IgD-negative memory B cell (primary cell): ENCODE measurements at regions not wholly inside any gene's neighbourhood (a gene's known extent, or its start where the extent isn't known, plus 50 kb on each side); places are given as distances from the start of the nearest gene placed in this dataset.
"Not testable (repeated sequence)": the region's sequence is repeated elsewhere in the genome, so short reads cannot be mapped to it uniquely, and the experiment has no call there.

ENCODE experiments used
- H3K27ac Mint-ChIP-seq, 3 donors: one replicate each; pipeline ENCODE4 v1.8.0; 2020 to 2022; ENCODE audit warnings: mild to moderate bottlenecking in 3 of 3, mixed read lengths in 3 of 3, moderate library complexity in 1 of 3
- H3K27me3 Mint-ChIP-seq: one replicate; pipeline ENCODE4 v1.8.0; 2021; ENCODE audit warnings: mixed read lengths
- H3K36me3 Mint-ChIP-seq: one replicate; pipeline ENCODE4 v1.8.0; 2020; ENCODE audit warnings: mild to moderate bottlenecking, mixed read lengths
- H3K4me1 Mint-ChIP-seq, 3 donors: one replicate each; pipeline ENCODE4 v1.8.0; 2020 to 2022; ENCODE audit warnings: mixed read lengths in 3 of 3, mild to moderate bottlenecking in 1 of 3
- H3K4me3 Mint-ChIP-seq, 4 donors: one replicate each; pipeline ENCODE4 v1.8.0; 2020 to 2022; ENCODE audit warnings: mild to moderate bottlenecking in 4 of 4, mixed read lengths in 4 of 4, moderate library complexity in 3 of 4
- H3K9me3 Mint-ChIP-seq, 3 donors: one replicate each; pipeline ENCODE4 v1.8.0; 2020 to 2021; ENCODE audit warnings: mixed read lengths in 3 of 3, mild to moderate bottlenecking in 1 of 3

- peaks cover 0 to 3% (median 0%) of the 10 kb centered on the region in 3 donors for H3K4me1 Mint-ChIP-seq
- H3K36me3 Mint-ChIP-seq, result no peaks in the 10 kb centered on the region
- H3K4me3 Mint-ChIP-seq, result no peak overlapping the region
- peaks cover 3 to 5% (median 5%) of the 10 kb centered on the region in 3 donors for H3K9me3 Mint-ChIP-seq
- H3K27me3 Mint-ChIP-seq, result peaks cover 1% of the 10 kb centered on the region
- no peak overlapping the region for H3K27ac Mint-ChIP-seq
Measured at GRCh38 chrX:2162695-2163094, 338.1 kb downstream of the DHRSX start.

DNA sequence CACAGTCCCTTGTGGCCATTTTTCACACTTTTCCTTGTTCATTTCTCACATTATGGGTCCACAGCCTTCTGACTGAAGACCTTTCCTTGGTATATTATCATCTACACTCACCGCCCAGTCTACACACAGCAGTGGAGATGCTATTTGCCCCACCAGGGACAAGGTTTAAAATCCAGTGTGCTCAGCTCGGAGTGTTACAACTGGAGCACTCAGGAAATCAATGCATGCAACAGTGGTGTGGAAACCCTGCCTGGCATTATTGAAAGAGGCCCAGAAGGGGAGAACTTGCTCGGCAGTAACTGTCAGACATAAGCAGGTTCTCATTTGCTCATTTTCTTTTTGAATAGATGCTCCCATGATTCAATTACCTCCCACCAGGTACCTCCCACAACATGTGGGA lies 340.9 kb downstream of the DHRSX start:
- Mint-ChIP-seq H3K4me3 (no peak overlapping the region), H3K4me1 (peaks cover 0 to 3% (median 0%) of the 10 kb centered on the region in 3 donors), H3K27me3 (peaks cover 3% of the 10 kb centered on the region), H3K9me3 (peaks cover 5 to 7% (median 6%) of the 10 kb centered on the region in 3 donors), H3K27ac (no peak overlapping the region), H3K36me3 (no peaks in the 10 kb centered on the region)

DNA sequence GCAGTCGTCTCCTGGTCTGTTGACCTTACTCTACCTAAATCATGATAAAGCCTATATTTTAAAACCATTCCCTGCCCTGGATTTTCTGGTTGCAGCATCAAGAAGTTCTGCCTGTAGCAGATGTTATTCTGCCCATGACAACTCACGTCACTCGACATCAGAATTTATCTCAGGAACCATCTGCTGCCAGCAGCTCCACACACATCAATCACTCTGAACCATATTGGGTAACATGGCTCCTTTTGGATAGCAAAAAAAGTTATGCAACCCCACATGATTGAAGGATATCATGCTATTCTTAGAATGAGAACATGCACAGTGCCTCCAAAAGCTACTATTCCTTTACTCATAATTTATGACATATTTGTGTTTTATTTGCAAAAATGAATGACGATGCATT lies 341.4 kb downstream of the DHRSX start:
- Mint-ChIP-seq H3K4me3 (no peak overlapping the region), H3K36me3 (no peaks in the 10 kb centered on the region)

DNA sequence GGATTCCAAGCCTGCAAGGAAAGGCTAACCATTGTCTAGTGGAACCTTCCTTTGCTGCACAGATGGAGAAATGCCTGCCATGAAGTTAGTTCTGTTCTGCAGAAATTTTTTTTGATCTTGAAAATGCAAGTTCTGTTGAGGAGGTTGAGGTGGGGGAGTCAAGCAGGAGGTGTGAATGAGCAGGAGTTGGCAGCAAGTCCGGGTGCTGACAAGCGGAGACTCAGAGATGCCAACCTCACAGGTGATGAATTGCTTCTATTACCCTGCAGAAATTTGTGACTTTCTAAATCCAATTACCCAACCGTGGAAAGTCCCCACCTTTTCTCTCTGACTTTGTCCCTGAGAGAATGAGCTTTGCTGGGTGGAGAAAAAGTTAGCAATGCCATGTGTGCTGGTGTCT lies 350.1 kb downstream of the DHRSX start:
- H3K9me3 Mint-ChIP-seq, result peaks cover 10 to 32% (median 25%) of the 10 kb centered on the region in 3 donors
- no peak overlapping the region for H3K4me3 Mint-ChIP-seq
- H3K36me3 Mint-ChIP-seq, result peaks cover 3% of the 10 kb centered on the region
- H3K27me3 Mint-ChIP-seq, result peaks cover 8% of the 10 kb centered on the region
- no peaks in the 10 kb centered on the region for H3K4me1 Mint-ChIP-seq
- no peak overlapping the region for H3K27ac Mint-ChIP-seq

More for the DNA sequence above, 341.4 kb downstream of the DHRSX start:
- Mint-ChIP-seq H3K27ac (no peak overlapping the region), H3K9me3 (peaks cover 5 to 7% (median 6%) of the 10 kb centered on the region in 3 donors), H3K4me1 (peaks cover 0 to 3% (median 0%) of the 10 kb centered on the region in 3 donors), H3K27me3 (peaks cover 6% of the 10 kb centered on the region)

DNA sequence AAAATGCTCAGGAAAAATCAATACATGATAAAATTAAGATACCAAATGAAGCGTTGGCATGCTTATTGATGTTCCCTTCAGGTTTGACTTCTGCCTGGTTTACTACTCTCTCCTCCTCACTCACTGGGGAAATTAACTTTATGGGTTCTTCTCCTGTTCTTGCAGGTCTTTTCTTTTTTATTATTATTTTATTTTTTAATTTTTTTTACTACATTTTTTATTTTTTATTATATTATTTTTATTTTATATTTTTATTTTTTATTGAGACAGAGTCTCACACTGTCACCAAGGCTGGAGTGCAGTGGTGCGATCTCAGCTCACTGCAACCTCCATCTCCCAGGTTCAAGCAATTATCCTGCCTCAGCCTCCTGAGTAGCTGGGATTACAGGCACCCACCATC lies 350.8 kb downstream of the DHRSX start:
- not testable (repeated sequence) for H3K36me3 Mint-ChIP-seq, H3K27ac Mint-ChIP-seq, H3K4me1 Mint-ChIP-seq, H3K27me3 Mint-ChIP-seq, H3K4me3 Mint-ChIP-seq
- peaks cover 9 to 32% (median 24%) of the 10 kb centered on the region in 3 donors for H3K9me3 Mint-ChIP-seq

DNA sequence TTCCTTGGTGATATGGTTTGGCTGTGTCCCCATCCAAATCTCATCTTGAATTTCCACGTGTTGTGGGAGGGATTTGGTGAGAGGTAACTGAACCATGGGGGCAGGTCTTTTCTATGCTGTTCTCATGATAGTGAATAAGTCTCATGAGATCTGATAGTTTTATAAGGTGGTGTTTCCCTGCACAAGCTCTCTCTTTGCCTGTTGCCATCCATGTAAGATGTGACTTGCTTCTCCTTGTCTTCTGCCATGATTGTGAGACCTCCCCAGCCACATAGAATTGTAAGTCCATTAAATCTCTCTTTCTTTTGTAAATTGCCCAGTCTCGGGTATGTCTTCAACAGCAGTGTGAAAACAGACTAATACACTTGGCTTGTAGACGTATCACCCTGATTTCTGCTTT lies 351.7 kb downstream of the DHRSX start:
- not testable (repeated sequence) for H3K4me1 Mint-ChIP-seq, H3K27ac Mint-ChIP-seq, H3K36me3 Mint-ChIP-seq, H3K27me3 Mint-ChIP-seq
- Mint-ChIP-seq H3K4me3 (peak overlapping the region in 1 of 4 donors; percentile 36), H3K9me3 (peaks cover 10 to 32% (median 25%) of the 10 kb centered on the region in 3 donors)

GRCh38 chrX:2147928-2148327 lies 352.8 kb downstream of the DHRSX start:
- H3K27me3 Mint-ChIP-seq, result peaks cover 5% of the 10 kb centered on the region
- peaks cover 3% of the 10 kb centered on the region for H3K36me3 Mint-ChIP-seq
- H3K4me3 Mint-ChIP-seq, result no peak overlapping the region
- no peaks in the 10 kb centered on the region for H3K4me1 Mint-ChIP-seq
- H3K27ac Mint-ChIP-seq, result no peak overlapping the region
- H3K9me3 Mint-ChIP-seq, result peaks cover 12 to 32% (median 25%) of the 10 kb centered on the region in 3 donors

GRCh38 chrX:2145692-2146367 lies 354.9 kb downstream of the DHRSX start:
- H3K27me3 Mint-ChIP-seq, result peaks cover 5% of the 10 kb centered on the region
- no peaks in the 10 kb centered on the region for H3K36me3 Mint-ChIP-seq
- H3K27ac Mint-ChIP-seq, result no peak overlapping the region
- peaks cover 11 to 39% (median 19%) of the 10 kb centered on the region in 3 donors for H3K9me3 Mint-ChIP-seq
- H3K4me3 Mint-ChIP-seq, result peak overlapping the region in 1 of 4 donors; percentile 0
- H3K4me1 Mint-ChIP-seq, result no peaks in the 10 kb centered on the region

DNA sequence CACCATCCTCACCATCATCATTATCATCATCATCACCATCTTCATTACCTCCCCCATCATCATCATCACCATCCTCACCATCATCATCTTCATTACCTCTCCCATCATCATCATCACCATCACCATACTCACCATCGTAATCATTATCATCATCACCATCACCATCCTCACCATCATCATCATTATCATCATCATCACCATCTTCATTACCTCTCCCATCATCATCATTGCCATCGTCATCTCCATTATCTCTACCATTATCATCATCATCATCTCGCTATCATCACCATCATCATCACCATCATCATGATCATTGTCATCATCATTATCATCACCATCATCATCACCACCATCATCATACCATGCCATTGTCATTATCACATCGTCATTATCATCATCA lies 362.9 kb downstream of the DHRSX start:
- Mint-ChIP-seq H3K27me3 (no peaks in the 10 kb centered on the region), H3K36me3 (no peaks in the 10 kb centered on the region), H3K9me3 (peaks cover 5 to 19% (median 6%) of the 10 kb centered on the region in 3 donors), H3K4me1 (no peaks in the 10 kb centered on the region), H3K4me3 (no peak overlapping the region), H3K27ac (no peak overlapping the region)

- H3K36me3 Mint-ChIP-seq, result no peaks in the 10 kb centered on the region
- no peaks in the 10 kb centered on the region for H3K27me3 Mint-ChIP-seq
- H3K4me1 Mint-ChIP-seq, result no peaks in the 10 kb centered on the region
- H3K27ac Mint-ChIP-seq, result no peak overlapping the region
- peaks cover 5 to 16% (median 6%) of the 10 kb centered on the region in 3 donors for H3K9me3 Mint-ChIP-seq
- H3K4me3 Mint-ChIP-seq, result no peak overlapping the region
Measured at GRCh38 chrX:2136848-2137247, 363.9 kb downstream of the DHRSX start.

- Mint-ChIP-seq H3K27me3 (no peaks in the 10 kb centered on the region), H3K36me3 (no peaks in the 10 kb centered on the region), H3K9me3 (peaks cover 0 to 6% (median 4%) of the 10 kb centered on the region in 3 donors), H3K4me1 (no peaks in the 10 kb centered on the region), H3K27ac (no peak overlapping the region), H3K4me3 (no peak overlapping the region)
Measured at GRCh38 chrX:2135421-2135820, 365.4 kb downstream of the DHRSX start.

DNA sequence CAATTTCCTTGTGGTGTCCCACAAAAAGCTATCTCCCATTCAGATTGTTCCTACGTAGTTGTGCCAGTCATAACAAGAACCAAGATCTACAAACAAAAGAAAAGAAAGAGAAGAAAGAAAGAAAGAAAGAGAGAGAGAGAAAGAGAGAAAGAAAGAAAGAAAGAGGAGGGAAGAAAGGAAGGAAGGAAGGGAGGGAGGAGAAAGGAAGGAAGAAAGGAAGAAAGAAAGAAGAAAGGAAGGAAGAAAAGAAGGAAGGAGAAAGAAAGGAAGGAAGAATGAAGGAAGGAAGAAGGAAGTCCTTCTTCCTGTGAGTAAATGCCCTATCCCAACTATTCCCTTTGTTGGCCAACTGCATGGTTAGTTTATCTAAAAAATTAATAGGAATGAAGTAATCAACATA lies 366.0 kb downstream of the DHRSX start:
- Mint-ChIP-seq H3K36me3 (no peaks in the 10 kb centered on the region), H3K4me1 (no peaks in the 10 kb centered on the region), H3K9me3 (peaks cover 0 to 6% (median 0%) of the 10 kb centered on the region in 3 donors), H3K27me3 (no peaks in the 10 kb centered on the region), H3K4me3 (no peak overlapping the region), H3K27ac (no peak overlapping the region)
